Neural cell (in vitro differentiated cells): ENCODE measurements at regions not wholly inside any gene's neighbourhood (a gene's known extent, or its start where the extent isn't known, plus 50 kb on each side); places are given as distances from the start of the nearest gene placed in this dataset.

Source experiments
- H2AFZ ChIP-seq: fragments of 200-600, 300-800 bp; sonication (generic), shearing (Covaris generic); 2 replicates; pipeline ENCODE4 v1.6.0; 2014; ENCODE audit warnings: low read depth, mild to moderate bottlenecking, antibody characterized with exemption, low read length, moderate library complexity
- H3F3A ChIP-seq: fragments of 200-600 bp; shearing (Covaris generic); 2 replicates; pipeline ENCODE4 v1.6.1; 2016; ENCODE audit warnings: mild to moderate bottlenecking, moderate library complexity, mixed read lengths, antibody characterized with exemption, low read length; ENCODE audit not compliant: insufficient read depth, poor library complexity, severe bottlenecking
- H3K27ac ChIP-seq: fragments of 200-600, 300-800 bp; sonication (generic), shearing (Covaris generic); 2 replicates; pipeline ENCODE4 v1.5.1; 2014; ENCODE audit warnings: mild to moderate bottlenecking, low read length, moderate library complexity
- H3K27me3 ChIP-seq: fragments of 300-800, 200-600 bp; sonication (generic), shearing (Covaris generic); 2 replicates; pipeline ENCODE4 v1.6.0; 2014; ENCODE audit warnings: mild to moderate bottlenecking, low read depth, low read length, moderate library complexity; ENCODE audit not compliant: insufficient read depth
- H3K36me3 ChIP-seq: fragments of 300-800, 200-600 bp; sonication (generic), shearing (Covaris generic); 2 replicates; pipeline ENCODE4 v1.5.1; 2014; ENCODE audit warnings: mild to moderate bottlenecking, antibody characterized with exemption, low read length, moderate library complexity; ENCODE audit not compliant: insufficient read depth
- H3K4me2 ChIP-seq: fragments of 300-800, 200-600 bp; sonication (generic), shearing (Covaris generic); 2 replicates; pipeline ENCODE4 v1.6.0; 2014; ENCODE audit warnings: mild to moderate bottlenecking, low read length
- H3K4me3 ChIP-seq: fragments of 300-800, 200-600 bp; sonication (generic), shearing (Covaris generic); 2 replicates; pipeline ENCODE4 v1.5.1; 2014; ENCODE audit warnings: mild to moderate bottlenecking, low read length, moderate library complexity
- H3K79me2 ChIP-seq: fragments of 200-600 bp; shearing (Covaris generic); replicated peaks from 2 replicates; pipeline ENCODE4 v1.6.0; 2014; ENCODE audit warnings: mild to moderate bottlenecking, low read length, moderate library complexity; ENCODE audit not compliant: insufficient read depth
- H3K9ac ChIP-seq: fragments of 300-800, 200-600 bp; sonication (generic), shearing (Covaris generic); 2 replicates; pipeline ENCODE4 v1.6.1; 2016; ENCODE audit warnings: mild to moderate bottlenecking, low read length, mixed read lengths
- H3K9me2 ChIP-seq: fragments of 200-600 bp; shearing (Covaris generic); 2 replicates; pipeline ENCODE4 v1.6.1; 2016; ENCODE audit warnings: mild to moderate bottlenecking, low read length, mixed read lengths; ENCODE audit not compliant: insufficient read depth
- H3K9me3 ChIP-seq: fragments of 200-600, 300-800 bp; sonication (generic), shearing (Covaris generic); 2 replicates; pipeline ENCODE4 v1.6.1; 2016; ENCODE audit warnings: mild to moderate bottlenecking, mixed run types, low read length, moderate library complexity, mixed read lengths
- H4K20me1 ChIP-seq: fragments of 200-600 bp; shearing (Covaris generic); 2 replicates; pipeline ENCODE4 v1.6.1; 2016; ENCODE audit warnings: mild to moderate bottlenecking, mixed run types; ENCODE audit not compliant: insufficient read depth
- EP300 ChIP-seq: fragments of 450-650 bp; conservative IDR thresholded peaks from 2 replicates; pipeline ENCODE4 v1.6.1; 2014; ENCODE audit warnings: antibody characterized with exemption, mild to moderate bottlenecking, moderate library complexity; ENCODE audit not compliant: poor library complexity, severe bottlenecking
- EZH2 ChIP-seq: fragments of 200-600, 300-800 bp; shearing (Covaris generic), sonication (generic); IDR thresholded peaks from 2 replicates; pipeline ENCODE4 v1.6.1; 2014; ENCODE audit warnings: antibody characterized with exemption, low read length, borderline replicate concordance, mild to moderate bottlenecking; ENCODE audit not compliant: insufficient read depth, poor library complexity, severe bottlenecking
- MXI1 ChIP-seq: fragments of 450-650 bp; conservative IDR thresholded peaks from 2 replicates; pipeline ENCODE4 v1.6.1; 2014; ENCODE audit warnings: antibody characterized with exemption, mild to moderate bottlenecking; ENCODE audit not compliant: poor library complexity, severe bottlenecking
- POLR2AphosphoS5 ChIP-seq: IDR thresholded peaks from 2 replicates; pipeline ENCODE4 v1.6.1; 2012
- RAD21 ChIP-seq: fragments of 450-650 bp; conservative IDR thresholded peaks from 2 replicates; pipeline ENCODE4 v1.6.1; 2014; ENCODE audit warnings: antibody characterized with exemption, mild to moderate bottlenecking, moderate library complexity
- SMC3 ChIP-seq: fragments of 450-650 bp; conservative IDR thresholded peaks from 2 replicates; pipeline ENCODE4 v1.6.1; 2014; ENCODE audit warnings: antibody characterized with exemption, mild to moderate bottlenecking, moderate library complexity; ENCODE audit not compliant: poor library complexity
- TAF1 ChIP-seq: IDR thresholded peaks from 2 replicates; pipeline ENCODE4 v1.6.1; 2012; ENCODE audit warnings: low read depth
- TF ChIP-seq, protein P1 (sequence below): IDR thresholded peaks from 2 replicates; pipeline ENCODE4 v1.6.1; 2012; ENCODE audit warnings: borderline replicate concordance
- TF ChIP-seq, protein P2 (sequence below): fragments of 450-650 bp; IDR thresholded peaks from 2 replicates; pipeline ENCODE4 v1.5.1; 2014; ENCODE audit warnings: antibody characterized with exemption, mild to moderate bottlenecking, moderate library complexity; ENCODE audit not compliant: poor library complexity, severe bottlenecking

DNA sequence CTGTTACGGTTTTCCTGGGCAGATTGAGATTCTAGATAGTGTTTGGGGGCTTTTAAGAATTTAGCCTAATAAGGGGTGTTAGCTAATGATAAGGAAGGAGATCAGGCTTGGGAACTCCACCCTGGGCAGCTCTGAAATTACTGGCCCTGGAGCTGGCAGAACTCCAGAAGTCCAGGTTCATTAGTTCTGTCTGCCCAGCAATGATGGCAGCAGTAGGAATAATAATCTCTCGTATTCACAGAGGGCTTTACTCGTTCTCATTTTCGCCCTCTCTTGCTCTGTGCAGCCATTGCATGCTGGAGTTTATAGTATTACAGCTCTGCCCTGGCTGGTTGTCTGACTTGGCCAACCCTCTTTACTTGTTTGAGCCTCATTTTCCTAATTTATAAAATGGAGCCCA lies 216.0 kb downstream of the HAPSTR1 start:
- no peaks in the 10 kb centered on the region for H3K9me2 ChIP-seq
- TF ChIP-seq TAF1 (no peak), POLR2AphosphoS5 (no peak), EP300 (no peak), RAD21 (no peak), SMC3 (no peak)
- TF ChIP-seq, protein P1, sequence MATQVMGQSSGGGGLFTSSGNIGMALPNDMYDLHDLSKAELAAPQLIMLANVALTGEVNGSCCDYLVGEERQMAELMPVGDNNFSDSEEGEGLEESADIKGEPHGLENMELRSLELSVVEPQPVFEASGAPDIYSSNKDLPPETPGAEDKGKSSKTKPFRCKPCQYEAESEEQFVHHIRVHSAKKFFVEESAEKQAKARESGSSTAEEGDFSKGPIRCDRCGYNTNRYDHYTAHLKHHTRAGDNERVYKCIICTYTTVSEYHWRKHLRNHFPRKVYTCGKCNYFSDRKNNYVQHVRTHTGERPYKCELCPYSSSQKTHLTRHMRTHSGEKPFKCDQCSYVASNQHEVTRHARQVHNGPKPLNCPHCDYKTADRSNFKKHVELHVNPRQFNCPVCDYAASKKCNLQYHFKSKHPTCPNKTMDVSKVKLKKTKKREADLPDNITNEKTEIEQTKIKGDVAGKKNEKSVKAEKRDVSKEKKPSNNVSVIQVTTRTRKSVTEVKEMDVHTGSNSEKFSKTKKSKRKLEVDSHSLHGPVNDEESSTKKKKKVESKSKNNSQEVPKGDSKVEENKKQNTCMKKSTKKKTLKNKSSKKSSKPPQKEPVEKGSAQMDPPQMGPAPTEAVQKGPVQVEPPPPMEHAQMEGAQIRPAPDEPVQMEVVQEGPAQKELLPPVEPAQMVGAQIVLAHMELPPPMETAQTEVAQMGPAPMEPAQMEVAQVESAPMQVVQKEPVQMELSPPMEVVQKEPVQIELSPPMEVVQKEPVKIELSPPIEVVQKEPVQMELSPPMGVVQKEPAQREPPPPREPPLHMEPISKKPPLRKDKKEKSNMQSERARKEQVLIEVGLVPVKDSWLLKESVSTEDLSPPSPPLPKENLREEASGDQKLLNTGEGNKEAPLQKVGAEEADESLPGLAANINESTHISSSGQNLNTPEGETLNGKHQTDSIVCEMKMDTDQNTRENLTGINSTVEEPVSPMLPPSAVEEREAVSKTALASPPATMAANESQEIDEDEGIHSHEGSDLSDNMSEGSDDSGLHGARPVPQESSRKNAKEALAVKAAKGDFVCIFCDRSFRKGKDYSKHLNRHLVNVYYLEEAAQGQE, result no peak
- TF ChIP-seq, protein P2, sequence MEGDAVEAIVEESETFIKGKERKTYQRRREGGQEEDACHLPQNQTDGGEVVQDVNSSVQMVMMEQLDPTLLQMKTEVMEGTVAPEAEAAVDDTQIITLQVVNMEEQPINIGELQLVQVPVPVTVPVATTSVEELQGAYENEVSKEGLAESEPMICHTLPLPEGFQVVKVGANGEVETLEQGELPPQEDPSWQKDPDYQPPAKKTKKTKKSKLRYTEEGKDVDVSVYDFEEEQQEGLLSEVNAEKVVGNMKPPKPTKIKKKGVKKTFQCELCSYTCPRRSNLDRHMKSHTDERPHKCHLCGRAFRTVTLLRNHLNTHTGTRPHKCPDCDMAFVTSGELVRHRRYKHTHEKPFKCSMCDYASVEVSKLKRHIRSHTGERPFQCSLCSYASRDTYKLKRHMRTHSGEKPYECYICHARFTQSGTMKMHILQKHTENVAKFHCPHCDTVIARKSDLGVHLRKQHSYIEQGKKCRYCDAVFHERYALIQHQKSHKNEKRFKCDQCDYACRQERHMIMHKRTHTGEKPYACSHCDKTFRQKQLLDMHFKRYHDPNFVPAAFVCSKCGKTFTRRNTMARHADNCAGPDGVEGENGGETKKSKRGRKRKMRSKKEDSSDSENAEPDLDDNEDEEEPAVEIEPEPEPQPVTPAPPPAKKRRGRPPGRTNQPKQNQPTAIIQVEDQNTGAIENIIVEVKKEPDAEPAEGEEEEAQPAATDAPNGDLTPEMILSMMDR, result no peak
- no peak overlapping the region for H2AFZ ChIP-seq
- H3K36me3 ChIP-seq, result no peaks in the 10 kb centered on the region
- H3K9ac ChIP-seq, result no peak overlapping the region
- H3K79me2 ChIP-seq, result no peaks in the 10 kb centered on the region
- H3K4me2 ChIP-seq, result no peak overlapping the region
- peaks cover 4% of the 10 kb centered on the region for H3F3A ChIP-seq
- H3K27ac ChIP-seq, result no peak overlapping the region
- no peaks in the 10 kb centered on the region for H4K20me1 ChIP-seq
- no peaks in the 10 kb centered on the region for H3K9me3 ChIP-seq
- no peaks in the 10 kb centered on the region for H3K27me3 ChIP-seq
- no peak overlapping the region for H3K4me3 ChIP-seq

DNA sequence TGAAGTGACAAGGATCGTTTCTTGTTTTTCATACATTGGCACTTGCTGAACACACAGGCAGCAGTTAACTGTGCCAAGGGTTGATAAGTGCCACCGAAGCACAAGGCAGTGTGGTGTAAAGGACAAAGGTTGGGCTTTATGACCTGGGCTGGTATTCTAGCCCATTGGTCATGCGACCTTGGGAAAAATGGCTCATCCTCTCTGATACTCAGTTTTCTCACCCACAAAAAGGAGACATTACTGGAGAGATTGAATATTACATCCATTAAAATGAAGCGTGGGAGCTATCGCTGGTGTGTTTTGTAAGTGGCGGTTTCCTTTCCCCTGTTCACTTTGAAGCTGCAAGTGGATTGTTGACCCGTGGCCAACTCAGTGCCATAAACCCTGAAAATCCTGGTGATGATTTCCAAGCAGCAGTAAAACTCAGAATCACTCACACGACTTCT lies 216.9 kb downstream of the HAPSTR1 start:
- no peaks in the 10 kb centered on the region for H4K20me1 ChIP-seq
- H3K27ac ChIP-seq, result no peak overlapping the region

More for the DNA sequence above, 216.9 kb downstream of the HAPSTR1 start:
- Histone ChIP-seq H3K9me3 (no peaks in the 10 kb centered on the region), H3K9me2 (no peaks in the 10 kb centered on the region), H3K79me2 (no peaks in the 10 kb centered on the region), H3K36me3 (no peaks in the 10 kb centered on the region), H3K9ac (no peak overlapping the region), H3K4me3 (no peak overlapping the region), H2AFZ (no peak overlapping the region), H3K4me2 (no peak overlapping the region), H3F3A (peaks cover 4% of the 10 kb centered on the region), H3K27me3 (no peaks in the 10 kb centered on the region)
- TF ChIP-seq, protein P1, result no peak
- TF ChIP-seq RAD21, result no peak
- TF ChIP-seq, protein P2, result no peak
- no peak for TF ChIP-seq EZH2
- no peak for TF ChIP-seq TAF1
- no peak for TF ChIP-seq POLR2AphosphoS5
- TF ChIP-seq SMC3, result no peak
- no peak for TF ChIP-seq MXI1
- no peak for TF ChIP-seq EP300
